Astrocyte (in vitro differentiated cells and primary cell): ENCODE measurements at regions not wholly inside any gene's neighbourhood (a gene's known extent, or its start where the extent isn't known, plus 50 kb on each side); places are given as distances from the start of the nearest gene placed in this dataset.

Experiments
- DNase-seq: peaks from one replicate; pipeline ENCODE4 v3.0.0-alpha.2; 2010; ENCODE audit warnings: low read depth
- FAIRE-seq: peaks from 2 replicates; lab custom pipeline; 2011; peaks lifted over from hg19 to GRCh38; lab: Jason Lieb, UNC
- H2AFZ ChIP-seq: 2 replicates; pipeline ENCODE4 v1.6.0; 2012; ENCODE audit warnings: low read depth, low read length, inconsistent platforms
- H3K27ac ChIP-seq: 2 replicates; pipeline ENCODE4 v1.5.1; 2011; ENCODE audit warnings: low read depth, low read length, inconsistent platforms
- H3K27me3 ChIP-seq: 2 replicates; pipeline ENCODE4 v1.6.0; 2011; ENCODE audit warnings: low read length, inconsistent platforms; ENCODE audit not compliant: insufficient read depth
- H3K36me3 ChIP-seq: 2 replicates; pipeline ENCODE4 v1.5.1; 2011; ENCODE audit warnings: low read length, inconsistent platforms; ENCODE audit not compliant: insufficient read depth
- H3K4me1 ChIP-seq: 2 replicates; pipeline ENCODE4 v1.5.1; 2011; ENCODE audit warnings: low read length, inconsistent platforms; ENCODE audit not compliant: insufficient read depth
- H3K4me2 ChIP-seq: 2 replicates; pipeline ENCODE4 v1.6.0; 2012; ENCODE audit warnings: low read length, inconsistent platforms
- H3K4me3 ChIP-seq: 2 replicates; pipeline ENCODE4 v1.5.1; 2011; ENCODE audit warnings: low read depth, mild to moderate bottlenecking, low read length, inconsistent platforms; ENCODE audit not compliant: insufficient read depth
- H3K79me2 ChIP-seq: 2 replicates; pipeline ENCODE4 v1.6.0; 2012; ENCODE audit warnings: mild to moderate bottlenecking, low read length, inconsistent platforms; ENCODE audit not compliant: insufficient read depth
- H3K9ac ChIP-seq: 2 replicates; pipeline ENCODE4 v1.6.0; 2012; ENCODE audit warnings: mild to moderate bottlenecking, low read length, inconsistent platforms
- H3K9me3 ChIP-seq: 2 replicates; pipeline ENCODE4 v1.5.1; 2012; ENCODE audit warnings: low read depth, mild to moderate bottlenecking, low read length, inconsistent platforms; ENCODE audit not compliant: insufficient read depth
- H4K20me1 ChIP-seq: 2 replicates; pipeline ENCODE4 v1.6.0; 2012; ENCODE audit warnings: low read length, inconsistent platforms; ENCODE audit not compliant: insufficient read depth
- H3K27ac Mint-ChIP-seq: one replicate; pipeline ENCODE4 v1.8.0; 2021; ENCODE audit warnings: mild to moderate bottlenecking, mixed read lengths; ENCODE audit not compliant: unreplicated experiment
- H3K27me3 Mint-ChIP-seq: one replicate; pipeline ENCODE4 v1.8.0; 2021; ENCODE audit warnings: low read depth, mixed read lengths; ENCODE audit not compliant: unreplicated experiment
- H3K36me3 Mint-ChIP-seq: one replicate; pipeline ENCODE4 v1.8.0; 2021; ENCODE audit warnings: low read depth, mixed read lengths; ENCODE audit not compliant: unreplicated experiment
- H3K4me1 Mint-ChIP-seq: one replicate; pipeline ENCODE4 v1.8.0; 2021; ENCODE audit warnings: low read depth, mixed read lengths; ENCODE audit not compliant: unreplicated experiment
- H3K4me3 Mint-ChIP-seq: one replicate; pipeline ENCODE4 v1.8.0; 2021; ENCODE audit warnings: mild to moderate bottlenecking, moderate library complexity, mixed read lengths; ENCODE audit not compliant: unreplicated experiment
- H3K9me3 Mint-ChIP-seq: one replicate; pipeline ENCODE4 v1.8.0; 2021; ENCODE audit warnings: mild to moderate bottlenecking, mixed read lengths; ENCODE audit not compliant: unreplicated experiment
- CTCF ChIP-seq: IDR thresholded peaks from 2 replicates; pipeline ENCODE4 v1.5.1; 2011; ENCODE audit warnings: low read depth, mild to moderate bottlenecking, inconsistent platforms, low read length, moderate library complexity; ENCODE audit not compliant: insufficient read depth
- EZH2 ChIP-seq: IDR thresholded peaks from 2 replicates; pipeline ENCODE4 v1.6.1; 2012; ENCODE audit warnings: mild to moderate bottlenecking, low read length, inconsistent platforms; ENCODE audit not compliant: insufficient read depth

GRCh38 chr5:7221041-7221440 lies 174.9 kb upstream of the ADCY2 start:
- H3K4me3 ChIP-seq: no peak overlapping the region
- no peaks in the 10 kb centered on the region for H3K27me3 ChIP-seq
- DNase-seq (no peak), FAIRE-seq (no peak)
- Mint-ChIP-seq H3K4me3 (no peak overlapping the region), H3K9me3 (no peaks in the 10 kb centered on the region), H3K27me3 (peaks cover 5% of the 10 kb centered on the region), H3K4me1 (no peaks in the 10 kb centered on the region), H3K36me3 (no peaks in the 10 kb centered on the region), H3K27ac (no peak overlapping the region)
- TF ChIP-seq CTCF (no peak), EZH2 (no peak)
- H4K20me1 ChIP-seq: no peaks in the 10 kb centered on the region
- H3K9ac ChIP-seq: no peak overlapping the region
- no peak overlapping the region for H3K4me2 ChIP-seq
- H2AFZ ChIP-seq: no peak overlapping the region
- H3K27ac ChIP-seq: no peak overlapping the region
- H3K9me3 ChIP-seq: peaks cover 7% of the 10 kb centered on the region
- no peaks in the 10 kb centered on the region for H3K79me2 ChIP-seq
- no peaks in the 10 kb centered on the region for H3K4me1 ChIP-seq
- no peaks in the 10 kb centered on the region for H3K36me3 ChIP-seq

GRCh38 chr5:7225826-7226225 lies 170.1 kb upstream of the ADCY2 start:
- DNase-seq (no peak), FAIRE-seq (no peak)
- no peaks in the 10 kb centered on the region for H3K36me3 ChIP-seq
- Mint-ChIP-seq H3K36me3 (no peaks in the 10 kb centered on the region), H3K27me3 (peaks cover 5% of the 10 kb centered on the region), H3K9me3 (peaks cover 7% of the 10 kb centered on the region), H3K27ac (no peak overlapping the region), H3K4me1 (no peaks in the 10 kb centered on the region), H3K4me3 (no peak overlapping the region)
- no peaks in the 10 kb centered on the region for H3K27me3 ChIP-seq
- H3K4me3 ChIP-seq: no peak overlapping the region
- H3K4me2 ChIP-seq: no peak overlapping the region
- peaks cover 6% of the 10 kb centered on the region for H3K9me3 ChIP-seq
- H3K9ac ChIP-seq: no peak overlapping the region
- H2AFZ ChIP-seq: no peak overlapping the region
- no peaks in the 10 kb centered on the region for H3K79me2 ChIP-seq
- no peak for TF ChIP-seq EZH2
- TF ChIP-seq CTCF: no peak
- H3K27ac ChIP-seq: no peak overlapping the region
- H3K4me1 ChIP-seq: no peaks in the 10 kb centered on the region
- H4K20me1 ChIP-seq: no peaks in the 10 kb centered on the region

GRCh38 chr5:7242118-7242710 lies 153.7 kb upstream of the ADCY2 start:
- Histone ChIP-seq H3K27me3 (no peaks in the 10 kb centered on the region), H3K4me3 (no peak overlapping the region), H3K4me2 (no peak overlapping the region), H3K9me3 (no peaks in the 10 kb centered on the region), H4K20me1 (no peaks in the 10 kb centered on the region), H3K27ac (no peak overlapping the region), H3K36me3 (no peaks in the 10 kb centered on the region), H3K79me2 (no peaks in the 10 kb centered on the region), H2AFZ (no peak overlapping the region), H3K9ac (no peak overlapping the region), H3K4me1 (no peaks in the 10 kb centered on the region)
- no peak overlapping the region for H3K27ac Mint-ChIP-seq
- FAIRE-seq (no peak), DNase-seq (no peak)
- H3K4me1 Mint-ChIP-seq: no peaks in the 10 kb centered on the region
- no peaks in the 10 kb centered on the region for H3K36me3 Mint-ChIP-seq
- TF ChIP-seq EZH2: no peak
- TF ChIP-seq CTCF: no peak
- no peaks in the 10 kb centered on the region for H3K9me3 Mint-ChIP-seq
- no peaks in the 10 kb centered on the region for H3K27me3 Mint-ChIP-seq
- H3K4me3 Mint-ChIP-seq: no peak overlapping the region
